Testis (tissue), 2 donors: ENCODE measurements at regions not wholly inside any gene's neighbourhood (a gene's known extent, or its start where the extent isn't known, plus 50 kb on each side); places are given as distances from the start of the nearest gene placed in this dataset.

Experiments used
- DNase-seq: peaks from one replicate; pipeline ENCODE4 v3.0.0-alpha.2; 2019
- H3K27ac ChIP-seq, 2 donors: fragments of 200-600 bp; sonication (generic); one replicate each; pipeline ENCODE4 v1.5.1; 2019
- H3K27me3 ChIP-seq: fragments of 200-600 bp; sonication (generic); one replicate; pipeline ENCODE4 v1.5.1; 2019
- H3K36me3 ChIP-seq: fragments of 200-600 bp; sonication (generic); one replicate; pipeline ENCODE4 v1.5.1; 2017; ENCODE audit warnings: low read depth; ENCODE audit errors: missing control alignments
- H3K4me1 ChIP-seq: fragments of 200-600 bp; sonication (generic); one replicate; pipeline ENCODE4 v1.5.1; 2019
- H3K4me3 ChIP-seq, 2 donors: fragments of 200-600 bp; sonication (generic); one replicate each; pipeline ENCODE4 v1.5.1; 2017 to 2019
- H3K9me3 ChIP-seq: fragments of 200-600 bp; sonication (generic); one replicate; pipeline ENCODE4 v1.5.1; 2017
- CTCF ChIP-seq, 3 experiments: fragments of 450-650 bp in 2 of 3; fragments of 200-600 bp in 1 of 3; sonication (generic) in 1 of 3; IDR thresholded peaks; one replicate each; pipeline ENCODE4 v1.5.1; 2016 to 2019; ENCODE audit warnings: antibody characterized with exemption in 3 of 3, mild to moderate bottlenecking in 2 of 3, moderate library complexity in 1 of 3
- POLR2A ChIP-seq: fragments of 450-650 bp; IDR thresholded peaks from one replicate; pipeline ENCODE4 v1.6.1; 2017; ENCODE audit warnings: antibody characterized with exemption, mild to moderate bottlenecking, moderate library complexity
- WGBS, 2 donors: methylation state at CpG; one replicate each; pipeline ENCODE4 v1.1.5; 2018; 5-methylcytosine and 5-hydroxymethylcytosine counted together
- intact Hi-C: fragments of 100-400 bp; cut with DNase I; formaldehyde crosslinking; loops from one replicate; pipeline ENCODE4 v1.15.1; 2023; ENCODE audit warnings: low total_unique reads

GRCh38 chr2:144237830-144238627 lies 281.9 kb downstream of the ZEB2 start:
- no peak for DNase-seq
- no peak overlapping the region for H3K4me3 ChIP-seq
- no peaks in the 10 kb centered on the region for H3K9me3 ChIP-seq
- no peaks in the 10 kb centered on the region for H3K36me3 ChIP-seq
- H3K27ac ChIP-seq: no peak overlapping the region
- TF ChIP-seq POLR2A: no peak
- TF ChIP-seq CTCF (IDR thresholded peaks at IDR 0.05): no peak
- WGBS, 2 donors: 81 to 82% methylated on average over 2 of the region's 2 CpGs
- intact Hi-C loops: no loop called here
- no peaks in the 10 kb centered on the region for H3K27me3 ChIP-seq
- no peaks in the 10 kb centered on the region for H3K4me1 ChIP-seq

GRCh38 chr2:144237108-144237507 lies 282.8 kb downstream of the ZEB2 start:
- no peak for TF ChIP-seq POLR2A
- 71 to 79% methylated on average over 4 of the region's 4 CpGs for WGBS, 2 donors
- H3K36me3 ChIP-seq: no peaks in the 10 kb centered on the region
- no peak for DNase-seq
- intact Hi-C loops: no loop called here
- no peaks in the 10 kb centered on the region for H3K27me3 ChIP-seq
- no peaks in the 10 kb centered on the region for H3K9me3 ChIP-seq
- H3K27ac ChIP-seq: no peak overlapping the region
- H3K4me1 ChIP-seq: no peaks in the 10 kb centered on the region
- H3K4me3 ChIP-seq: no peak overlapping the region

GRCh38 chr2:144235050-144235449 lies 284.9 kb downstream of the ZEB2 start:
- Histone ChIP-seq H3K9me3 (no peaks in the 10 kb centered on the region), H3K27ac (no peak overlapping the region), H3K36me3 (no peaks in the 10 kb centered on the region), H3K27me3 (no peaks in the 10 kb centered on the region), H3K4me1 (no peaks in the 10 kb centered on the region), H3K4me3 (no peak overlapping the region)
- 77 to 94% methylated on average over 1 of the region's 1 CpG for WGBS, 2 donors
- intact Hi-C loops: no loop called here
- TF ChIP-seq CTCF (IDR thresholded peaks at IDR 0.05) (no peak), POLR2A (no peak)
- no peak for DNase-seq

- no peaks in the 10 kb centered on the region for H3K9me3 ChIP-seq
- no peaks in the 10 kb centered on the region for H3K27me3 ChIP-seq
- H3K27ac ChIP-seq: no peak overlapping the region
- no peak for TF ChIP-seq POLR2A
- TF ChIP-seq CTCF (IDR thresholded peaks at IDR 0.05): no peak
- no peak for DNase-seq
- WGBS, 2 donors: 72 to 87% methylated on average over 4 of the region's 4 CpGs
- H3K4me3 ChIP-seq: no peak overlapping the region
- no peaks in the 10 kb centered on the region for H3K4me1 ChIP-seq
- H3K36me3 ChIP-seq: no peaks in the 10 kb centered on the region
- intact Hi-C loops: no loop called here
Observed at GRCh38 chr2:144234542-144234871, 285.4 kb downstream of the ZEB2 start.

GRCh38 chr2:144233733-144234541 lies 286.0 kb downstream of the ZEB2 start:
- H3K4me1 ChIP-seq: no peaks in the 10 kb centered on the region
- intact Hi-C loops: no loop called here

More at GRCh38 chr2:144233733-144234541, 286.0 kb downstream of the ZEB2 start:
- H3K27me3 ChIP-seq: no peaks in the 10 kb centered on the region
- DNase-seq: no peak
- no peak for TF ChIP-seq POLR2A
- TF ChIP-seq CTCF (IDR thresholded peaks at IDR 0.05): no peak
- H3K36me3 ChIP-seq: no peaks in the 10 kb centered on the region
- H3K27ac ChIP-seq: no peak overlapping the region
- H3K9me3 ChIP-seq: no peaks in the 10 kb centered on the region
- WGBS, 2 donors: 82 to 92% methylated on average over 3 of the region's 3 CpGs
- no peak overlapping the region for H3K4me3 ChIP-seq
